IMR-90 (cell line): ENCODE measurements at regions not wholly inside any gene's neighbourhood (a gene's known extent, or its start where the extent isn't known, plus 50 kb on each side); places are given as distances from the start of the nearest gene placed in this dataset.

Experiments used
- ATAC-seq: fragments of 200-7000 bp; cut with Tn5 transposase; 2 replicates; pipeline ENCODE4 v1.9.1; 2020; ENCODE audit warnings: low read depth, mild to moderate bottlenecking, moderate library complexity
- BruUV-seq: library from RNA; stranded (reverse); fragments of 400-500 nt; replicated peaks from 2 replicates; lab custom pipeline; 2021; lab: Mats Ljungman, UMichigan
- CTCF ChIA-PET: fragments of 300-600 bp; formaldehyde crosslinking; extraction: SDS; loops from one replicate; lab custom pipeline; 2021; ENCODE audit warnings: antibody characterized with exemption; lab: Yijun Ruan, JAX
- POLR2A ChIA-PET: fragments of 300-600 bp; sonication (Branson Sonifier 250); formaldehyde crosslinking; loops from one replicate; lab custom pipeline; 2022; ENCODE audit warnings: antibody characterized with exemption; ENCODE audit not compliant: unreplicated experiment; lab: Charles Lee
- DNase-seq: peaks from one replicate; pipeline ENCODE4 v3.0.0; 2013
- H2AFZ ChIP-seq: replicated peaks from 2 replicates; pipeline ENCODE3; 2013; ENCODE audit warnings: low read length, mild to moderate bottlenecking; ENCODE audit not compliant: poor library complexity
- H2AK5ac ChIP-seq: 2 replicates; pipeline ENCODE4 v1.6.1; 2013; ENCODE audit warnings: low read depth, low read length, inconsistent platforms
- H2AK9ac ChIP-seq: replicated peaks from 2 replicates; pipeline ENCODE3; 2013; ENCODE audit warnings: mild to moderate bottlenecking, low read depth, low read length, moderate library complexity; ENCODE audit not compliant: poor library complexity
- H2BK120ac ChIP-seq: 2 replicates; pipeline ENCODE4 v1.6.1; 2013; ENCODE audit warnings: low read depth, low read length, inconsistent platforms
- H2BK15ac ChIP-seq: 3 replicates; pipeline ENCODE4 v1.6.1; 2013; ENCODE audit warnings: low read depth, low read length, inconsistent platforms
- H2BK20ac ChIP-seq: 2 replicates; pipeline ENCODE4 v1.6.1; 2013; ENCODE audit warnings: low read depth, mild to moderate bottlenecking, inconsistent platforms, low read length, moderate library complexity
- H2BK5ac ChIP-seq: 2 replicates; pipeline ENCODE4 v1.6.1; 2013; ENCODE audit warnings: mild to moderate bottlenecking, low read depth, low read length, inconsistent platforms; ENCODE audit not compliant: poor library complexity, severe bottlenecking
- H3K14ac ChIP-seq: replicated peaks from 2 replicates; pipeline ENCODE4 v1.6.1; 2013; ENCODE audit warnings: low read depth, low read length, inconsistent platforms
- H3K18ac ChIP-seq: 2 replicates; pipeline ENCODE4 v1.6.1; 2013; ENCODE audit warnings: low read depth, low read length, control low read depth
- H3K23ac ChIP-seq: 2 replicates; pipeline ENCODE4 v1.6.1; 2013; ENCODE audit warnings: low read depth, low read length, inconsistent platforms
- H3K27ac ChIP-seq: 2 replicates; pipeline ENCODE4 v1.5.1; 2013; ENCODE audit warnings: mild to moderate bottlenecking, control low read depth, low read length; ENCODE audit not compliant: insufficient read depth
- H3K27me3 ChIP-seq: 2 replicates; pipeline ENCODE4 v1.6.1; 2013; ENCODE audit warnings: low read length; ENCODE audit not compliant: control insufficient read depth, insufficient read depth
- H3K36me3 ChIP-seq: 2 replicates; pipeline ENCODE4 v1.6.1; 2013; ENCODE audit warnings: low read length, mixed read lengths; ENCODE audit not compliant: control insufficient read depth, insufficient read depth
- H3K4ac ChIP-seq: 2 replicates; pipeline ENCODE4 v1.6.1; 2013; ENCODE audit warnings: low read depth, low read length, inconsistent platforms
- H3K4me1 ChIP-seq: 2 replicates; pipeline ENCODE4 v1.6.1; 2013; ENCODE audit warnings: low read length, mixed read lengths; ENCODE audit not compliant: control insufficient read depth, insufficient read depth
- H3K4me2 ChIP-seq: 2 replicates; pipeline ENCODE4 v1.6.1; 2013; ENCODE audit warnings: low read depth, mild to moderate bottlenecking, control low read depth, low read length, moderate library complexity
- H3K4me3 ChIP-seq: 2 replicates; pipeline ENCODE4 v1.5.1; 2013; ENCODE audit warnings: low read depth, mild to moderate bottlenecking, control low read depth, low read length, moderate library complexity; ENCODE audit not compliant: insufficient read depth
- H3K56ac ChIP-seq: 2 replicates; pipeline ENCODE4 v1.6.1; 2013; ENCODE audit warnings: low read length, inconsistent platforms; ENCODE audit not compliant: insufficient read depth; ENCODE audit errors: extremely low read depth
- H3K79me1 ChIP-seq, 2 experiments: 2 replicates each; pipeline ENCODE4 v1.6.1; 2013; ENCODE audit warnings: low read length in 2 of 2, inconsistent platforms in 1 of 2, low read depth in 1 of 2
- H3K9ac ChIP-seq: 2 replicates; pipeline ENCODE4 v1.6.1; 2013; ENCODE audit warnings: low read depth, low read length, control low read depth
- H3K9me1 ChIP-seq: 2 replicates; pipeline ENCODE4 v1.6.1; 2013; ENCODE audit warnings: low read length, inconsistent platforms; ENCODE audit not compliant: insufficient read depth
- H3K9me3 ChIP-seq: 2 replicates; pipeline ENCODE4 v1.6.1; 2013; ENCODE audit warnings: low read length; ENCODE audit not compliant: control insufficient read depth, insufficient read depth
- H4K20me1 ChIP-seq: 2 replicates; pipeline ENCODE4 v1.6.1; 2013; ENCODE audit warnings: low read length, inconsistent platforms; ENCODE audit not compliant: insufficient read depth
- H4K5ac ChIP-seq: 2 replicates; pipeline ENCODE4 v1.6.1; 2013; ENCODE audit warnings: mild to moderate bottlenecking, low read depth, low read length, control low read depth
- H4K8ac ChIP-seq, 2 experiments: 2 replicates each; pipeline ENCODE4 v1.6.1; 2013; ENCODE audit warnings: low read depth in 2 of 2, low read length in 2 of 2, control low read depth in 1 of 2, inconsistent platforms in 1 of 2
- H4K91ac ChIP-seq: 2 replicates; pipeline ENCODE4 v1.6.1; 2013; ENCODE audit warnings: low read depth, low read length, inconsistent platforms; ENCODE audit not compliant: insufficient read depth
- CTCF ChIP-seq: conservative IDR thresholded peaks from 2 replicates; pipeline ENCODE4 v1.5.1; 2012; ENCODE audit warnings: mild to moderate bottlenecking, low read depth, low read length, improper control_type of control experiment
- ELK1 ChIP-seq: fragments of 150-350 bp; IDR thresholded peaks from 2 replicates; pipeline ENCODE4 v1.6.1; 2016; ENCODE audit warnings: low read depth, mild to moderate bottlenecking, low read length, moderate library complexity, borderline replicate concordance
- MXI1 ChIP-seq: IDR thresholded peaks from 2 replicates; pipeline ENCODE4 v1.6.1; 2012; ENCODE audit warnings: low read depth, mild to moderate bottlenecking, low read length, moderate library complexity, borderline replicate concordance
- NFE2L2 ChIP-seq: fragments of 150-350 bp; IDR thresholded peaks from 2 replicates; pipeline ENCODE4 v1.6.1; 2016; ENCODE audit warnings: low read depth, mild to moderate bottlenecking, low read length
- POLR2A ChIP-seq: IDR thresholded peaks from 2 replicates; pipeline ENCODE4 v1.6.1; 2012; ENCODE audit warnings: mild to moderate bottlenecking, low read depth, low read length
- RAD21 ChIP-seq: IDR thresholded peaks from 2 replicates; pipeline ENCODE4 v1.6.1; 2012; ENCODE audit warnings: low read length, improper control_type of control experiment
- RCOR1 ChIP-seq: IDR thresholded peaks from 2 replicates; pipeline ENCODE4 v1.6.1; 2012; ENCODE audit warnings: mild to moderate bottlenecking, low read length, improper control_type of control experiment; ENCODE audit not compliant: insufficient replicate concordance
- SMC3 ChIP-seq: fragments of 150-350 bp; IDR thresholded peaks from 2 replicates; pipeline ENCODE4 v1.6.1; 2016; ENCODE audit warnings: low read depth, mild to moderate bottlenecking, antibody characterized with exemption, low read length, moderate library complexity
- WGBS, 2 experiments: methylation state at CpG; one replicate each; pipeline versions ENCODE4 v1.1.5 to v1.1.7; 2013; ENCODE audit warnings: missing lambda C conversion rate in 2 of 2; ENCODE audit not compliant: insufficient read length in 1 of 2; ENCODE audit errors: extremely low coverage in 2 of 2; 5-methylcytosine and 5-hydroxymethylcytosine counted together
- dilution Hi-C: fragments of 300-500 bp; cut with HindIII; formaldehyde crosslinking; loops from one replicate; pipeline ENCODE4 v1.14.3; 2018; ENCODE audit warnings: low sequenced_read_pairs; ENCODE audit not compliant: unreplicated experiment
- in situ Hi-C: fragments of 300-500 bp; cut with MboI; formaldehyde crosslinking; loops from 3 replicates; pipeline ENCODE4 v1.14.3; 2019; ENCODE audit warnings: low sequenced_read_pairs, inconsistent platforms, mixed read lengths
- intact Hi-C: fragments of 100-400 bp; cut with micrococcal nuclease; formaldehyde crosslinking; loops from 2 replicates; pipeline ENCODE4 v1.10.0; 2022

GRCh38 chr2:58919316-58919715 is 678.2 kb upstream of the FANCL start:
- no peak overlapping the region for H2AK9ac ChIP-seq
- H2BK5ac ChIP-seq, result peak overlapping the region; percentile 76
- ATAC-seq (no peak), DNase-seq (no peak)
- no peaks in the 10 kb centered on the region for H4K20me1 ChIP-seq
- CTCF ChIA-PET, result no interaction called here
- intact Hi-C loops, result no loop called here
- peak overlapping the region; percentile 88 for H2BK120ac ChIP-seq
- H4K5ac ChIP-seq, result peak overlapping the region; percentile 25; the same call in 1 of the 2 replicates
- peaks cover 0 to 4% of the 10 kb centered on the region in 2 experiments; a peak in 1 of 4 replicates for H3K79me1 ChIP-seq
- H3K4me3 ChIP-seq, result no peak overlapping the region
- H3K56ac ChIP-seq, result no peak overlapping the region
- H3K18ac ChIP-seq, result peak overlapping the region; percentile 7; the same call in 1 of the 2 replicates
- H3K36me3 ChIP-seq, result no peaks in the 10 kb centered on the region
- H3K9me3 ChIP-seq, result no peaks in the 10 kb centered on the region
- H2BK15ac ChIP-seq, result peak overlapping the region; percentile 91; the same call in 1 of the 3 replicates
- peak overlapping the region; percentile 17; the same call in 1 of the 2 replicates for H3K14ac ChIP-seq
- dilution Hi-C loops, result no loop called here
- no peak overlapping the region for H2AFZ ChIP-seq
- peak overlapping the region; percentile 1; the same call in 1 of the 2 replicates for H3K23ac ChIP-seq
- peaks cover 5% of the 10 kb centered on the region for H3K9me1 ChIP-seq
- H3K27ac ChIP-seq, result no peak overlapping the region
- H4K8ac ChIP-seq, result peak overlapping the region; percentile 12 to 37; a peak in 2 of 4 replicates
- H2AK5ac ChIP-seq, result peak overlapping the region; percentile 75
- peaks cover 17% of the 10 kb centered on the region; the same call in 1 of the 2 replicates for H3K4me1 ChIP-seq
- BruUV-seq, result no TSS peak
- H4K91ac ChIP-seq, result peak overlapping the region; percentile 40
- H3K4me2 ChIP-seq, result no peak overlapping the region
- in situ Hi-C loops, result no loop called here
- 90% methylated on average over 2 of the region's 4 CpGs; no CpG with 5 or more reads in 1 of the 2 experiments for WGBS, 2 experiments
- POLR2A ChIA-PET, result no interaction called here
- TF ChIP-seq RAD21, result no peak
- TF ChIP-seq RCOR1, result no peak
- no peak for TF ChIP-seq CTCF
- TF ChIP-seq MXI1, result no peak
- no peak for TF ChIP-seq POLR2A
- no peak for TF ChIP-seq NFE2L2
- TF ChIP-seq SMC3, result no peak
- no peak for TF ChIP-seq ELK1
- H3K27me3 ChIP-seq, result no peaks in the 10 kb centered on the region
- H3K4ac ChIP-seq, result peak overlapping the region; percentile 70
- no peak overlapping the region for H3K9ac ChIP-seq
- peak overlapping the region; percentile 87 for H2BK20ac ChIP-seq
